Chondrocyte (in vitro differentiated cells): ENCODE measurements at regions not wholly inside any gene's neighbourhood (a gene's known extent, or its start where the extent isn't known, plus 50 kb on each side); places are given as distances from the start of the nearest gene placed in this dataset.
A peak's percentile ranks its signal among the peaks of the same experiment; 100 is the strongest.

ENCODE experiments used
- DNase-seq: peaks from one replicate; pipeline ENCODE4 v3.0.0; 2021; ENCODE audit warnings: mixed read lengths, low spot score
- H3K27ac Mint-ChIP-seq: one replicate; pipeline ENCODE4 v1.8.0; 2021; ENCODE audit warnings: mild to moderate bottlenecking, moderate library complexity, mixed read lengths; ENCODE audit not compliant: unreplicated experiment
- H3K27me3 Mint-ChIP-seq: 2 replicates; pipeline ENCODE4 v1.8.0; 2021; ENCODE audit warnings: low read depth, mixed read lengths
- H3K36me3 Mint-ChIP-seq: 2 replicates; pipeline ENCODE4 v1.8.0; 2021; ENCODE audit warnings: low read depth, mixed read lengths
- H3K4me1 Mint-ChIP-seq: 2 replicates; pipeline ENCODE4 v1.8.0; 2021; ENCODE audit warnings: low read depth, mild to moderate bottlenecking, mixed read lengths
- H3K4me3 Mint-ChIP-seq: one replicate; pipeline ENCODE4 v1.8.0; 2021; ENCODE audit warnings: mild to moderate bottlenecking, moderate library complexity, mixed read lengths; ENCODE audit not compliant: unreplicated experiment
- H3K9me3 Mint-ChIP-seq: 2 replicates; pipeline ENCODE4 v1.8.0; 2021; ENCODE audit warnings: low read depth, mixed read lengths
- CTCF ChIP-seq: fragments of 200-600 bp; sonication (generic); IDR thresholded peaks from 2 replicates; pipeline ENCODE4 v1.5.0; 2021; ENCODE audit warnings: antibody characterized with exemption, mild to moderate bottlenecking, moderate library complexity

DNA sequence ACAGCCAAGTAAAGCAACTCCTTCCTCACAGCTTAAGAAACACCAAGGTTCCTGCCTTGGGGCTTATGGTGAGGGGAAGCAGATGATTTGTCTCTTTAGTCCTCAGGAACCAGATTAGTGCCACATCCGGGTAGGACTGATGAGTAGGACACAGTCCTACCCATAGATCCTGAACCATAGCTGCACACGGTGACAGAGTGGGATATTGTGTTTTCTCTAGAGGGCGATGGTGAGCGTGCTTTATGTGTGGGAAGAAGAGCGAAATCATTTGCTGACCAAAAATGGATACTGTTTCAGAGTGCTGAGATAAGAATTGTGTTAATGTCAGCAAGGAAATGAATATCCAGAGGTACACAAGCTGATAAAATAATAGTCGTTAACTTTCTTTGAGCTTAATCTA is 209.0 kb upstream of the FBXL7 start:
- Mint-ChIP-seq H3K36me3 (peaks cover 3% of the 10 kb centered on the region), H3K9me3 (peaks cover 12% of the 10 kb centered on the region), H3K27me3 (no peaks in the 10 kb centered on the region), H3K4me1 (peaks cover 9% of the 10 kb centered on the region), H3K4me3 (no peak overlapping the region), H3K27ac (no peak overlapping the region)
- TF ChIP-seq CTCF = peak; percentile 40
- DNase-seq = no peak

DNA sequence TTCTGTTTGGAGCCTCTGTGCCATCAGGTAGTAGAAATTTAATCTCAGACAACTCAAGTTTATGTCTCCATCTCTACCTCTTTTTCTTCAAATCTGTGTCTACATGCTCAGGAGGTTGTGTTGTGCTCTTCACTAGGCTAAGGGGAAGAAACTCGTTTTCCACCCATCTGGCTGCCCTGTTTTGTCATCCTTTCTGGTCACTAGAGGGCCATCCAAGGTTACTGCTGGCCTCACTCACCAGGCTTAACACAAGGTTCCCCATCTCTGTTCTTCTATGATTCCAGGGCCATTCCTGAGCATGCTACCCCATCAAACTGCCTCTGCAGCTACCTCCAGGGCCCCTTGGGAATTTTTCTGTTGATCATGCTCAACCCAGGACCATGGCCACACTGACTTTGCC is 213.3 kb upstream of the FBXL7 start:
- no peaks in the 10 kb centered on the region for H3K27me3 Mint-ChIP-seq
- no peaks in the 10 kb centered on the region for H3K36me3 Mint-ChIP-seq
- H3K4me1 Mint-ChIP-seq = peaks cover 19% of the 10 kb centered on the region
- H3K4me3 Mint-ChIP-seq = no peak overlapping the region
- DNase-seq = no peak
- peak; percentile 51 for TF ChIP-seq CTCF
- no peak overlapping the region for H3K27ac Mint-ChIP-seq
- peaks cover 3% of the 10 kb centered on the region for H3K9me3 Mint-ChIP-seq

DNA sequence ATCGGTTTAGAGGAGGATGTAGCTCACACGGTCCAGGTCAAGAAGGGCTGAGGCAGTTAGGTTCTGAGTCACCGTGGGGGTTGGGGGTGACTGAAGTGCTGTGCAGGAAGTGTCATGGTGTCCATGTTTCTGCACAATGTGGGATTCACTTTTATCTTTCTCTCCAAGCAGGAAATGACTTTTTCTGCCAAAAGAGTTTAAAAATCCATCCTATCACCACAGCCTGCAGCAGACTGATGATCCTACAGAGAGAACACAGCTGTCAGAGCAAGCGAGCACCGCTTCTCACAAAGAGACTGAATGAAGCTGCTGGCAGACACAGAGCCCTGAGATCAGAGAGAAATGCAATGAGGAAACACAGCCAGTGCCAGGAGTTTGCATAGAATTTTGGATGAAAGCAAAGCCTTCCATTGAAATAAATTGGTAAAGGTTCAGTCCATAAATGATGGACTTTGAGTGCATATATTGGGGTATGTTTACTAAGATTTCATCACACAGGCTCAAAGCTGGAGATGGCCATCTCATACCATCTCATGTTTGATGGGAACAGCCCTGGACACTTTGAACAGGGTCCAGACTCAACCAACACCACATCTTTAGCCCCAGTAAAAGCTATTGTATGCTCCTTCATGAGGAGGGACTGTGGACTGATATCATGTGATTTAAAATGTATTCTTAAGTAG is 213.9 kb upstream of the FBXL7 start:
- Mint-ChIP-seq H3K9me3 (peaks cover 2% of the 10 kb centered on the region), H3K4me1 (peaks cover 19% of the 10 kb centered on the region), H3K27me3 (no peaks in the 10 kb centered on the region), H3K27ac (peak overlapping the region; percentile 50), H3K36me3 (no peaks in the 10 kb centered on the region), H3K4me3 (no peak overlapping the region)
- TF ChIP-seq CTCF = no peak
- no peak for DNase-seq

DNA sequence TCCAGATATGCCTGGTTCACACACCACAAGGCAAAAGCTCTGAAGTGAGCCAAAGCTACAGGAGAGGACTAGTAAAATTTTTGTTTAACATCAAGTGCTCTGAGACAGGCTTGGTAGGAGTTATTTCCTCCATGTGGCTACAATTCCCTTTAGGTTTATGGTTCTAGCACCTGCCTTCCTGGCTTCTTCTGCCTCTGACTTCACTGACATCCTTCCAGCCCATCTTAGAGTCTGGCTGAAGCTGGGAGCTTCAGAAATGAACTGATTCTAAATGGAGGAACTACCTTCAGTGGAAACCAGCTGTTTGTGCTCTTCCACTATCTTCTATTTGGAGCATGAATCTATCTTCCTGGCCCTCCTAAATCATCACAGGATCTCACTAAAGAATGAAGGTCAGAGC is 215.3 kb upstream of the FBXL7 start:
- no peak overlapping the region for H3K27ac Mint-ChIP-seq
- no peaks in the 10 kb centered on the region for H3K9me3 Mint-ChIP-seq
- no peaks in the 10 kb centered on the region for H3K36me3 Mint-ChIP-seq
- no peaks in the 10 kb centered on the region for H3K27me3 Mint-ChIP-seq
- peaks cover 19% of the 10 kb centered on the region for H3K4me1 Mint-ChIP-seq
- no peak for TF ChIP-seq CTCF
- no peak for DNase-seq
- no peak overlapping the region for H3K4me3 Mint-ChIP-seq

DNA sequence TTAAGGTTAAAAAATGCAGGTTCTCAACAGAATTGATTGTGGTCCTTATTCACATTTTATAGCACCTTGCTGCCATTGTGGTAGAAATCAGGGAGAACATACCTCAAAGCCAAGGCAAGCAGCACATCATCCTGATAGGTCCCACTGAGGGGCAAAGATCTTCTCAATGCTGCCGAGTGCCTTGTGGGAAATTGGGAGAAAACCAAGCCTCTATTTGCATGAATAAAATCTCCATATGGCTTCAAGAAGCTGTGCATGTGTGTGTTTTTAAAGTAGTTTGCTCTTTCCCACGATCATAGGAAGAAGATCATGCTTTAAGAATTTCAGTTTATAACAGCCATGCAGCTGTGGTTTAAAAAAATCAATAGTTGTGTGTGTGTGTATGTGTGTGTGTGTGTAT is 216.9 kb upstream of the FBXL7 start:
- H3K4me3 Mint-ChIP-seq = no peak overlapping the region
- DNase-seq = no peak
- H3K4me1 Mint-ChIP-seq = peaks cover 19% of the 10 kb centered on the region
- no peak for TF ChIP-seq CTCF
- no peak overlapping the region for H3K27ac Mint-ChIP-seq
- no peaks in the 10 kb centered on the region for H3K27me3 Mint-ChIP-seq
- H3K36me3 Mint-ChIP-seq = no peaks in the 10 kb centered on the region
- no peaks in the 10 kb centered on the region for H3K9me3 Mint-ChIP-seq
